OCI-LY7 (cell line): ENCODE measurements at regions not wholly inside any gene's neighbourhood (a gene's known extent, or its start where the extent isn't known, plus 50 kb on each side); places are given as distances from the start of the nearest gene placed in this dataset.

Experiments used
- EZH2phosphoT487 ChIP-seq: fragments of 200-600 bp; sonication (generic); IDR thresholded peaks from 2 replicates; pipeline ENCODE4 v1.6.1; 2018; ENCODE audit warnings: low read depth, borderline replicate concordance, mild to moderate bottlenecking, mixed run types, antibody characterized with exemption, low read length, moderate library complexity, mixed read lengths
- TF ChIP-seq, protein P1 (sequence below): fragments of 200-600 bp; sonication (generic); conservative IDR thresholded peaks from 2 replicates; pipeline ENCODE4 v1.5.1; 2014; ENCODE audit warnings: mild to moderate bottlenecking, antibody characterized with exemption, low read length, moderate library complexity, mixed read lengths

DNA sequence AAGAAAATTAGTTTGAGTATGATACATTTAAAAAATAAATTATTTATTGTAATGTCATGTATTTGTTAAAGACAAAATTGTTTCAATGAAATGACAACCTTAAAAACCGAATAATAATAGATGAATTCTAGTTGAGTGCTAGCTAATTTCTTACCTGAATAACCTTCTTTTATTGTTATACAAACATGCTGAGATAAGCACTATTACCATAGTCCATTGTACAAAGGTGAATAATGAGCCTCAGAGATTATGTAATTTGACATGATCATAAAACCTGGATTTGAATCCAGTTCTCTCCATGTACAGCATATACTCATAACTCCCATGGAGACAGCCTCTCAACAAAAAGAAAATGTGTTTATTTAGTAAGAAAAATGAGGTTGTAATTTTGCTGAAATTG is 1512.9 kb downstream of the PCDH19 start:
- TF ChIP-seq, protein P1, sequence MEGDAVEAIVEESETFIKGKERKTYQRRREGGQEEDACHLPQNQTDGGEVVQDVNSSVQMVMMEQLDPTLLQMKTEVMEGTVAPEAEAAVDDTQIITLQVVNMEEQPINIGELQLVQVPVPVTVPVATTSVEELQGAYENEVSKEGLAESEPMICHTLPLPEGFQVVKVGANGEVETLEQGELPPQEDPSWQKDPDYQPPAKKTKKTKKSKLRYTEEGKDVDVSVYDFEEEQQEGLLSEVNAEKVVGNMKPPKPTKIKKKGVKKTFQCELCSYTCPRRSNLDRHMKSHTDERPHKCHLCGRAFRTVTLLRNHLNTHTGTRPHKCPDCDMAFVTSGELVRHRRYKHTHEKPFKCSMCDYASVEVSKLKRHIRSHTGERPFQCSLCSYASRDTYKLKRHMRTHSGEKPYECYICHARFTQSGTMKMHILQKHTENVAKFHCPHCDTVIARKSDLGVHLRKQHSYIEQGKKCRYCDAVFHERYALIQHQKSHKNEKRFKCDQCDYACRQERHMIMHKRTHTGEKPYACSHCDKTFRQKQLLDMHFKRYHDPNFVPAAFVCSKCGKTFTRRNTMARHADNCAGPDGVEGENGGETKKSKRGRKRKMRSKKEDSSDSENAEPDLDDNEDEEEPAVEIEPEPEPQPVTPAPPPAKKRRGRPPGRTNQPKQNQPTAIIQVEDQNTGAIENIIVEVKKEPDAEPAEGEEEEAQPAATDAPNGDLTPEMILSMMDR = no peak
- no peak for TF ChIP-seq EZH2phosphoT487
